BJ (cell line): ENCODE measurements at regions not wholly inside any gene's neighbourhood (a gene's known extent, or its start where the extent isn't known, plus 50 kb on each side); places are given as distances from the start of the nearest gene placed in this dataset.

ENCODE experiments used
- CTCF ChIA-PET: fragments of 350-600 bp; formaldehyde crosslinking; extraction: SDS; loops from one replicate; lab custom pipeline; 2021; ENCODE audit warnings: antibody characterized with exemption, inconsistent platforms; lab: Yijun Ruan, JAX
- POLR2A ChIA-PET: fragments of 300-600 bp; sonication (Branson Sonifier 250); formaldehyde crosslinking; extraction: SDS; loops from one replicate; lab custom pipeline; 2021; ENCODE audit warnings: antibody characterized with exemption; lab: Charles Lee
- DNase-seq: peaks from one replicate; pipeline ENCODE4 v3.0.0-alpha.2; 2011; ENCODE audit warnings: low read depth
- H3K27me3 ChIP-seq: 2 replicates; pipeline ENCODE4 v1.6.0; 2011; ENCODE audit warnings: low read length; ENCODE audit not compliant: control insufficient read depth, insufficient read depth
- H3K36me3 ChIP-seq: 2 replicates; pipeline ENCODE4 v1.5.1; 2011; ENCODE audit warnings: low read length; ENCODE audit not compliant: control insufficient read depth, insufficient read depth
- H3K4me3 ChIP-seq: 2 replicates; pipeline ENCODE4 v1.5.1; 2011; ENCODE audit warnings: low read depth, mild to moderate bottlenecking, control low read depth, low read length
- TF ChIP-seq, protein P1 (sequence below): IDR thresholded peaks from 2 replicates; pipeline ENCODE4 v1.5.1; 2011; ENCODE audit warnings: low read depth, mild to moderate bottlenecking, control low read depth, inconsistent platforms, low read length, moderate library complexity; ENCODE audit not compliant: insufficient read depth

DNA sequence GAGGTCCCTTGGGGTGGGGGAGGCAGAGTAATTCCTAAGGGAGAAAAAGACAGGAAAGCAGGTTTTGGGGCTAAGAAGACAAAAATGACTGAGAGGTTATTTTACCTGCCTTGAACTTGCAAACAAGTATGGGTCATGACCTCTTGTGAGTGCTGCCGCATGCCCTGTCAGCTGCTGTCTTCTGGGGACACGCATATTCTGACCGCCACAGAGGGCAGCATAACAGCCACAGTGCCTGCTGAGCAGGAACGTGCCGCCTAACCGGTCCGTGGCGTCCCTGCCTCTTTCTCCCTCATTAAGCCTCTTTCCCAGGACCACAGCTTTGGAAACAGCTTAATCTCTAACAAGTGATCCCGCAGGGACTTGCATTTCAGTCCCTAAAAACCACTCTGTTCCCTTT is 51.3 kb upstream of the KCNA1 start:
- H3K36me3 ChIP-seq, result no peaks in the 10 kb centered on the region
- ChIA-PET CTCF (interaction anchor here (0.6 to 11.3 kb wide), 24 partner anchors 8 to 224 kb away, joined by 3 to 241 read pairs (median 7); no protein-coding TSS in a partner anchor), POLR2A (no interaction called here)
- H3K4me3 ChIP-seq, result no peak overlapping the region
- DNase-seq, result no peak
- H3K27me3 ChIP-seq, result peaks cover 18% of the 10 kb centered on the region
- TF ChIP-seq, protein P1, sequence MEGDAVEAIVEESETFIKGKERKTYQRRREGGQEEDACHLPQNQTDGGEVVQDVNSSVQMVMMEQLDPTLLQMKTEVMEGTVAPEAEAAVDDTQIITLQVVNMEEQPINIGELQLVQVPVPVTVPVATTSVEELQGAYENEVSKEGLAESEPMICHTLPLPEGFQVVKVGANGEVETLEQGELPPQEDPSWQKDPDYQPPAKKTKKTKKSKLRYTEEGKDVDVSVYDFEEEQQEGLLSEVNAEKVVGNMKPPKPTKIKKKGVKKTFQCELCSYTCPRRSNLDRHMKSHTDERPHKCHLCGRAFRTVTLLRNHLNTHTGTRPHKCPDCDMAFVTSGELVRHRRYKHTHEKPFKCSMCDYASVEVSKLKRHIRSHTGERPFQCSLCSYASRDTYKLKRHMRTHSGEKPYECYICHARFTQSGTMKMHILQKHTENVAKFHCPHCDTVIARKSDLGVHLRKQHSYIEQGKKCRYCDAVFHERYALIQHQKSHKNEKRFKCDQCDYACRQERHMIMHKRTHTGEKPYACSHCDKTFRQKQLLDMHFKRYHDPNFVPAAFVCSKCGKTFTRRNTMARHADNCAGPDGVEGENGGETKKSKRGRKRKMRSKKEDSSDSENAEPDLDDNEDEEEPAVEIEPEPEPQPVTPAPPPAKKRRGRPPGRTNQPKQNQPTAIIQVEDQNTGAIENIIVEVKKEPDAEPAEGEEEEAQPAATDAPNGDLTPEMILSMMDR, result no peak

DNA sequence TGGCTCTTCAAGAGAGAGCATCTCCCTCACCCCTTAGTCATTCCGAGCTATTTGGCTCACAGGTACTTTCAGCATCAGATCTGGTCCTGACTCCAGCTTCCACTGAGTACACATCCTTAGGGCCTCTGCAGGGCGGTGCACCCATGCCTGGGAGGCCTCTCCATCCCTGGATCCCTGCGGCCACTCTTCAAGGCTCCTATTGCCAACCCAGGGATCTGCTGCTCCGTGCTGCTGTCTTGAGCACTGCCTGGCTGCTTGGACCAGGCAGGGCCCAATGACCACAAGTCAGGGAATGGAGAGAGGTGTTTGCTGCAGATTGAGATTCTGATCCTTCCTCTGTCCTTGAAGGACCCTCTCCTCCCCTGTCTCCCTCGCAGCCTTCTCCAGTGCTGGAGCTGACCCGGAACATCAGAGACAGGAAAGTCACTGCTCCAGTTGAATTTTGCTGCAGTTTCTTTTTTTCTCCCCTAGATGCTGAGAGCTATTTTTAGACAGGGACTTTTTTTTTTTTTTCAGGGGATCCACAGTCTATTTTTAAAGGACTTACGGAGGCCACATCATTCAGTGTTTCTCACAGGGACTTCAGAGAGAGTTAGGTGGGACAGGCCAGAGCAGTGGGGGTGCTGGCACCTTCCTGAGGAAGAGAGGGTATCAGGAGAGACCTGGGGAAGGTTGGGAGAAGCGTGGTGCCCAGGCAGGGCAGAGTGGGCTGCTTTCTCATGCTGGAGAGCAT is 50.1 kb upstream of the KCNA1 start:
- Histone ChIP-seq H3K36me3 (no peaks in the 10 kb centered on the region), H3K4me3 (no peak overlapping the region), H3K27me3 (peaks cover 18% of the 10 kb centered on the region)
- no peak for DNase-seq
- ChIA-PET CTCF (interaction anchor here (1.1 to 11.3 kb wide), 5 partner anchors 10 to 223 kb away, joined by 4 to 241 read pairs (median 94); no protein-coding TSS in a partner anchor), POLR2A (no interaction called here)
- TF ChIP-seq, protein P1, result no peak
